OCI-LY7 (cell line): ENCODE measurements at regions not wholly inside any gene's neighbourhood (a gene's known extent, or its start where the extent isn't known, plus 50 kb on each side); places are given as distances from the start of the nearest gene placed in this dataset.

Experiments
- BruUV-seq: library from RNA; stranded (reverse); fragments of 400-500 nt; replicated peaks from 2 replicates; lab custom pipeline; 2021; lab: Mats Ljungman, UMichigan
- CTCF ChIA-PET: fragments of 300-600 bp; sonication (Branson Sonifier 250); formaldehyde crosslinking; loops from one replicate; lab custom pipeline; 2022; ENCODE audit warnings: antibody characterized with exemption; ENCODE audit not compliant: unreplicated experiment; lab: Charles Lee
- POLR2A ChIA-PET: fragments of 300-600 bp; sonication (Branson Sonifier 250); formaldehyde crosslinking; loops from one replicate; lab custom pipeline; 2022; ENCODE audit warnings: antibody characterized with exemption; lab: Charles Lee
- DNase-seq: peaks from one replicate; pipeline ENCODE4 v3.0.0-alpha.2; 2015; ENCODE audit warnings: low spot score
- H2AFZ ChIP-seq: fragments of 200-600 bp; sonication (generic), shearing (Covaris generic); 2 replicates; pipeline ENCODE4 v1.6.1; 2014; ENCODE audit warnings: mild to moderate bottlenecking, antibody characterized with exemption, low read length, moderate library complexity
- H3K27ac ChIP-seq: fragments of 200-600 bp; sonication (generic); 2 replicates; pipeline ENCODE4 v1.5.1; 2014; ENCODE audit warnings: mixed run types, low read depth, mild to moderate bottlenecking, moderate library complexity, low read length, inconsistent platforms; ENCODE audit not compliant: poor library complexity, severe bottlenecking
- H3K36me3 ChIP-seq: fragments of 200-600 bp; sonication (generic); 2 replicates; pipeline ENCODE4 v1.6.1; 2014; ENCODE audit warnings: mild to moderate bottlenecking, antibody characterized with exemption, low read length, moderate library complexity, mixed read lengths; ENCODE audit not compliant: insufficient read depth
- H3K4me1 ChIP-seq: fragments of 200-600 bp; sonication (generic); 2 replicates; pipeline ENCODE4 v1.5.1; 2014; ENCODE audit warnings: mild to moderate bottlenecking, low read length; ENCODE audit not compliant: insufficient read depth, poor library complexity, severe bottlenecking
- H3K4me2 ChIP-seq: fragments of 200-600 bp; sonication (generic); 2 replicates; pipeline ENCODE4 v1.6.1; 2014; ENCODE audit warnings: mild to moderate bottlenecking, low read length
- H3K4me3 ChIP-seq: fragments of 200-600 bp; sonication (generic); 2 replicates; pipeline ENCODE4 v1.5.1; 2014; ENCODE audit warnings: mild to moderate bottlenecking, low read depth, low read length; ENCODE audit not compliant: poor library complexity, severe bottlenecking
- H3K79me2 ChIP-seq: fragments of 200-600 bp; sonication (generic); 2 replicates; pipeline ENCODE4 v1.6.1; 2016; ENCODE audit warnings: low read depth, mild to moderate bottlenecking, low read length, moderate library complexity, mixed read lengths; ENCODE audit not compliant: insufficient read depth
- H3K9me2 ChIP-seq: fragments of 200-600 bp; sonication (generic); 2 replicates; pipeline ENCODE4 v1.6.1; 2016; ENCODE audit warnings: mild to moderate bottlenecking, low read length, mixed read lengths; ENCODE audit not compliant: insufficient read depth
- H3K9me3 ChIP-seq: fragments of 200-600 bp; sonication (generic); 2 replicates; pipeline ENCODE4 v1.6.1; 2014; ENCODE audit warnings: mild to moderate bottlenecking, mixed run types, low read length, mixed read lengths
- H4K20me1 ChIP-seq: fragments of 200-600 bp; sonication (generic); 2 replicates; pipeline ENCODE4 v1.6.1; 2014; ENCODE audit warnings: mild to moderate bottlenecking, antibody characterized with exemption, low read length, moderate library complexity, mixed read lengths; ENCODE audit not compliant: insufficient read depth
- CTCF ChIP-seq: fragments of 200-600 bp; sonication (generic); conservative IDR thresholded peaks from 2 replicates; pipeline ENCODE4 v1.5.1; 2014; ENCODE audit warnings: mild to moderate bottlenecking, antibody characterized with exemption, low read length, moderate library complexity, mixed read lengths
- EZH2phosphoT487 ChIP-seq: fragments of 200-600 bp; sonication (generic); IDR thresholded peaks from 2 replicates; pipeline ENCODE4 v1.6.1; 2018; ENCODE audit warnings: low read depth, borderline replicate concordance, mild to moderate bottlenecking, mixed run types, antibody characterized with exemption, low read length, moderate library complexity, mixed read lengths
- intact Hi-C: fragments of 100-400 bp; cut with micrococcal nuclease; formaldehyde crosslinking; loops from one replicate; pipeline ENCODE4 v1.10.0; 2022; ENCODE audit not compliant: unreplicated experiment

GRCh38 chr16:54779549-54779948 lies 151.1 kb upstream of the IRX5 start:
- no peaks in the 10 kb centered on the region for H3K36me3 ChIP-seq
- no peaks in the 10 kb centered on the region for H3K79me2 ChIP-seq
- ChIA-PET CTCF (no interaction called here), POLR2A (no interaction called here)
- no peaks in the 10 kb centered on the region for H3K4me1 ChIP-seq
- no peak for DNase-seq
- no peaks in the 10 kb centered on the region for H4K20me1 ChIP-seq
- H3K4me2 ChIP-seq: no peak overlapping the region
- H3K4me3 ChIP-seq: no peak overlapping the region
- H3K9me3 ChIP-seq: no peaks in the 10 kb centered on the region
- H2AFZ ChIP-seq: no peak overlapping the region
- intact Hi-C loops: no loop called here
- H3K9me2 ChIP-seq: no peaks in the 10 kb centered on the region
- no peak for TF ChIP-seq EZH2phosphoT487
- TF ChIP-seq CTCF: no peak
- BruUV-seq: no TSS peak
- H3K27ac ChIP-seq: no peak overlapping the region

- TF ChIP-seq EZH2phosphoT487: no peak
- no peak for TF ChIP-seq CTCF
- CTCF ChIA-PET: no interaction called here
- intact Hi-C loops: no loop called here
Measured at GRCh38 chr16:54774768-54775167, 155.9 kb upstream of the IRX5 start.

GRCh38 chr16:54772400-54772799 lies 158.3 kb upstream of the IRX5 start:
- no peaks in the 10 kb centered on the region for H3K79me2 ChIP-seq
- H3K4me3 ChIP-seq: no peak overlapping the region
- ChIA-PET POLR2A (interaction anchor here (0.5 kb wide), 1 partner anchor 24 kb away, joined by 3 read pairs; no protein-coding TSS in a partner anchor), CTCF (no interaction called here)
- no peak for DNase-seq
- H3K4me1 ChIP-seq: no peaks in the 10 kb centered on the region
- no peak overlapping the region for H2AFZ ChIP-seq
- no peak overlapping the region for H3K27ac ChIP-seq
- no peaks in the 10 kb centered on the region for H3K36me3 ChIP-seq
- intact Hi-C loops: no loop called here
- no peak overlapping the region for H3K4me2 ChIP-seq
- no TSS peak for BruUV-seq
- TF ChIP-seq EZH2phosphoT487 (no peak), CTCF (no peak)
- H4K20me1 ChIP-seq: no peaks in the 10 kb centered on the region
- no peaks in the 10 kb centered on the region for H3K9me3 ChIP-seq
- no peaks in the 10 kb centered on the region for H3K9me2 ChIP-seq

More at GRCh38 chr16:54774768-54775167, 155.9 kb upstream of the IRX5 start:
- no TSS peak for BruUV-seq
- no peaks in the 10 kb centered on the region for H4K20me1 ChIP-seq
- no peaks in the 10 kb centered on the region for H3K36me3 ChIP-seq
- no peaks in the 10 kb centered on the region for H3K9me3 ChIP-seq
- H3K4me1 ChIP-seq: no peaks in the 10 kb centered on the region
- DNase-seq: no peak
- H3K4me2 ChIP-seq: no peak overlapping the region
- no peak overlapping the region for H3K4me3 ChIP-seq
- POLR2A ChIA-PET: interaction anchor here (0.6 kb wide), 1 partner anchor 446 kb away, joined by 3 read pairs; no protein-coding TSS in a partner anchor
- H3K9me2 ChIP-seq: no peaks in the 10 kb centered on the region
- H2AFZ ChIP-seq: no peak overlapping the region
- no peaks in the 10 kb centered on the region for H3K79me2 ChIP-seq
- no peak overlapping the region for H3K27ac ChIP-seq
